Smooth muscle cell of the brain vasculature (primary cell): ENCODE measurements at regions not wholly inside any gene's neighbourhood (a gene's known extent, or its start where the extent isn't known, plus 50 kb on each side); places are given as distances from the start of the nearest gene placed in this dataset.

Experiments used
- DNase-seq: peaks from one replicate; pipeline ENCODE4 v3.0.0-alpha.2; 2012; ENCODE audit warnings: low read depth, low spot score

DNA sequence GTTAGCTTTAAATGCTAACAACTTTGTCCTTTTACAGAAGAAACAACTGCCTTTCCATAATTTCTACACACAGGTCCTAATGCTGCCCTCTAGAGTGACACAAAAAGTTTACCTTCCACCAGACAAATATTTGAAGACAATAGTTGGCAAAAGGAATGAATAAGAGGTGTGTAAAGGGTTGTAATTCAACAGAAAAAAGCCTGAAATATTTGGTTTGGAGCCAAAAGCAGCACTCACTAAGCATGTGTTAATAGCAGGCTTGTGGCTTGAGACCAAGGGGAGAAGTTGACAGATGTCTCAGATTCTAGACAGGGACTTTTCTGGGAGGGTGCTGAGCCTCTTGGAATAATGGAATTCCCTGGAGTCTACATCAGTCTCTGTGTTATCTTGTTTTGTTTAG is 156.2 kb upstream of the GALNT17 start:
- DNase-seq, result no peak

- no peak for DNase-seq
Measured at GRCh38 chr7:70986297-70986696, 145.6 kb upstream of the GALNT17 start.

GRCh38 chr7:70994176-70994575 is 137.8 kb upstream of the GALNT17 start:
- DNase-seq, result no peak

GRCh38 chr7:70997261-70997660 is 134.7 kb upstream of the GALNT17 start:
- no peak for DNase-seq

- DNase-seq, result no peak
Measured at GRCh38 chr7:71005109-71005508, 126.8 kb upstream of the GALNT17 start.

DNA sequence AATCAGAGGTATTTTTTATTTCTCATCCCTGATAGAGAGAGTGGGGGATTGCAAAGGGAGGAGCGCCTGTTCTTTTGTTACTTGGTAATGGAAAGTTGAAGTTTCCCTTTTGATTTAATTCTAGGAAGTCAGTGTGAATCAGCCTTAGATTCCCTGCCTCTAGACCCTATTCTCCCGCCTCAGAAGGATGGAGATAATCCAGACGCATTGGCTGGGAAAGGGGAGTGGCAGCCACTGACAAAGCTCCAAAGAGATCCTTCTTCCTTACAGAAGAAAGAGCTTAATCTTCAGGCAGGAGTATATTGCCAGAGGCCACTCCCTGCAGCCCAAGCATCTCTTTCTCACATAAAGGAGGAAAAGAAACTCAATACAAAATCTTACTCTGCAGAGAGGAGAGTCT is 122.3 kb upstream of the GALNT17 start:
- no peak for DNase-seq

DNA sequence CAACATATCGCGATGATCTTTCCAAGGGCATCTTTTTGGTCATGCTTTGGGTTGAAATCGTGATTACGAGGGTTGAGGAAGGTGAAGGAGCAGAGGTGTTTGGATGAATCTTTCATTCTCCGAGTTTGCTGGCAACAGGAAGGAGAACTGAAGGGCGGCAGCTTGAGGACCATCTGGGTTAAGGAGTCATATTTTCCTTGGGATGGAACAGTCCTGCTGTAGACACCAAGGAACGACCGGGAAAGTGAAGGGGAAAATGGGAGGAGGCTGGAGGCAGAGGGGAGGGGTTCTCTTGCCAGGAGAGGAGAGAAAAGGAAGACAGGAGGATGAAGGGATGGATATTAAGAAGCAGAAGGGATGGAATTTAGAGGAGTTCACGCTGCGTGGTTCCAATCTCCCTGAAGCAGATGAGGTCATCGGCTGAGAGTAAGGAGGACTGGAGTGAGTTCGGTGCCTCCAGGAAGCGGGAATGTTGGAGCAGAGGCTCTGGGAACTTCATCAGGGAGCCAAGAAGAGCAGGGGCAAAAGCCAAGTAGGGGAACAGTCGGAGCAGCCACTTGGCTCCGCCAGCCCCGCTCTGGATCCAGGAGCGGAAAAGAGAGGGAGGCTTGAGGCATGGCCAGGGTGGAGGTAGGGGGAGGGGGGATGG is 116.6 kb upstream of the GALNT17 start:
- DNase-seq, result no peak

- DNase-seq, result no peak
Measured at GRCh38 chr7:71016401-71016800, 115.5 kb upstream of the GALNT17 start.

DNA sequence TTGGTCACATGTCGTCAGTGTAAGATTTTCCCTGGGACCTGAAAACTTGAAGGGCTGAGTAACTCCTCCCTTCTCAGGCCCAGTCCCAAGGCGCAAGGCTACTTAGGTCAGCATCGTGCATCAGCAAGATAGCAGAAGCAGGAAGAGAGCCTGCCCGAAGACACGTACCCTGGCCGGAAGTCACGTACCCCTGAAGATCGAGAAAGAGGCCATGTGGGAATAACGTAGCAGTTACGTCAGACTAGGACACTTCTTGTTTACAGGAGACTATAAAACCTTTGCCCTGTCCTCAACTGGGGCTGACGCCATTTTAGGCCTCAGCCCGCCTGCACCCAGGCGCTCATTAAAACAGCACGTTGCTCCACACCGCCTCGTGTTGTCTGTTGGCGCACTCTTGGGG is 114.3 kb upstream of the GALNT17 start:
- no peak for DNase-seq

- DNase-seq, result no peak
Measured at GRCh38 chr7:71019706-71020105, 112.2 kb upstream of the GALNT17 start.

DNA sequence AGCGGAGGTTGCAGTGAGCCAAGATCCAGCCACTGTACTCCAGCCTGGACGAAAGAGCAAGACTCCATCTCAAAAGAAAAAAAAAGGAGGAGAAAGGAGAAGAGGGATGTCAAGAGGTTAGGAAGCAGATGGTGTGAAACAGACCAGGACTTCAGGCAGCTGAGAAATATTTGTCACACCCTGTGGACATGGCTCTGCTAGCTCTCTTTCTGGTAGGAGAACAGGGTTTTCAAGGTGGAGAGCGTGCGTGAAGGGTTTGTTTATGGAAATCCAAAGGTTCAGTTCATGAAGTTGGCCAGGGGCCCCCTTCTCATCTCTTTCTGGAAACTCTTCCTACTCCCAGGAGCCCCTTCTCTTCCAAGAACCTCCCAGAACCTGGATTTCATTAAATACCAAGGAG is 110.8 kb upstream of the GALNT17 start:
- DNase-seq, result no peak

GRCh38 chr7:71026680-71027079 is 105.3 kb upstream of the GALNT17 start:
- DNase-seq, result no peak

GRCh38 chr7:71034243-71034642 is 97.7 kb upstream of the GALNT17 start:
- DNase-seq, result no peak

GRCh38 chr7:71042591-71042990 is 89.4 kb upstream of the GALNT17 start:
- DNase-seq, result no peak

DNA sequence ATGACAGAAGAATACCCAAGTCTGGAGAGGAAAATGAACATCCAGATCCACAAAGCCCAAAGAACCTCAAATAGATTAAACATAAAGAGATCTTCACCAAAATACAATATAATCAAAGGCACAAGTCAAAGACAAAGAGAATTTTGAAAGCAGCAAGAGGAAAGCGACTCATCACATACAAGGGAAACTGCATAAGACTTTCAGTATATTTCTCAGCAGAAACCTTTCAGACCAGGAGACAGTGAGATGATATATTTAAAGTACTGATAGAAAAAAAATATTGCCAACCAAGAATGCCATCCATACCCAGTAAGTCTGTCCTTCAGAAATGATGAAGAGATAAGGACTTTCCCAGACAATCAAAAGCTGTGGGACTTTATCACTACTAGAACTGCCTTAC is 81.5 kb upstream of the GALNT17 start:
- no peak for DNase-seq

DNA sequence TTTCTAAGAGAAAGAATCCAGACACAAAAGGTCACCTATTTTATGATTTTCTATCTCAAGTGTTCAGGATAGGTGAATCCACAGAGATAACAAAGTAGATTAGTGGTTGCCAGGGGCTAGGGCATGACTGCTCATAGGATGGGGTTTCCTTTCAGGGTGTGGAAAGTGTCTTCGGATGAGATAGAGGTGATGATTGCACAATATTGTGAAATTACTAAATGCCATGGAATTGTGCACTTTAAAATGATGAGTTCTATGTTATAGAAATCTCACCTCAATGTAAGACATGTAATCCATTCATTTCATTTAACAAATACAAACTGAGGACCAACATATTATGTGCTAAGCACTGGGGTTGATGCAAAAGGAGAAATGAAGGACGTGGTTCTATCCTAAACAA is 76.4 kb upstream of the GALNT17 start:
- DNase-seq, result no peak

- no peak for DNase-seq
Measured at GRCh38 chr7:71077743-71078476, 54.0 kb upstream of the GALNT17 start.
